ENCODE measurements at regions not wholly inside any gene's neighbourhood (a gene's known extent, or its start where the extent isn't known, plus 50 kb on each side); places are given as distances from the start of the nearest gene placed in this dataset.

- no peak overlapping the region for H3K9ac ChIP-seq (ENCODE audit: low read length)
- H3K9me3 ChIP-seq (ENCODE audit: insufficient read depth, low read length): no peaks in the 10 kb centered on the region
- no peak for TF ChIP-seq EZH2phosphoT487 (IDR thresholded peaks at IDR 0.05; ENCODE audit: low read depth)
- TF ChIP-seq, protein P1, sequence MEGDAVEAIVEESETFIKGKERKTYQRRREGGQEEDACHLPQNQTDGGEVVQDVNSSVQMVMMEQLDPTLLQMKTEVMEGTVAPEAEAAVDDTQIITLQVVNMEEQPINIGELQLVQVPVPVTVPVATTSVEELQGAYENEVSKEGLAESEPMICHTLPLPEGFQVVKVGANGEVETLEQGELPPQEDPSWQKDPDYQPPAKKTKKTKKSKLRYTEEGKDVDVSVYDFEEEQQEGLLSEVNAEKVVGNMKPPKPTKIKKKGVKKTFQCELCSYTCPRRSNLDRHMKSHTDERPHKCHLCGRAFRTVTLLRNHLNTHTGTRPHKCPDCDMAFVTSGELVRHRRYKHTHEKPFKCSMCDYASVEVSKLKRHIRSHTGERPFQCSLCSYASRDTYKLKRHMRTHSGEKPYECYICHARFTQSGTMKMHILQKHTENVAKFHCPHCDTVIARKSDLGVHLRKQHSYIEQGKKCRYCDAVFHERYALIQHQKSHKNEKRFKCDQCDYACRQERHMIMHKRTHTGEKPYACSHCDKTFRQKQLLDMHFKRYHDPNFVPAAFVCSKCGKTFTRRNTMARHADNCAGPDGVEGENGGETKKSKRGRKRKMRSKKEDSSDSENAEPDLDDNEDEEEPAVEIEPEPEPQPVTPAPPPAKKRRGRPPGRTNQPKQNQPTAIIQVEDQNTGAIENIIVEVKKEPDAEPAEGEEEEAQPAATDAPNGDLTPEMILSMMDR (IDR thresholded peaks at IDR 0.05; ENCODE audit: low read depth, low read length): no peak
- H2AFZ ChIP-seq (ENCODE audit: low read depth, low read length): no peak overlapping the region
- no peaks in the 10 kb centered on the region for H4K20me1 ChIP-seq (ENCODE audit: insufficient read depth, low read length)
- H3K36me3 ChIP-seq (replicated peaks; ENCODE audit: low read depth, low read length): no peaks in the 10 kb centered on the region
- no peak overlapping the region for H3K27ac ChIP-seq (ENCODE audit: low read length)
- H3K4me3 ChIP-seq (ENCODE audit: low read length): no peak overlapping the region
- H3K4me2 ChIP-seq (ENCODE audit: low read length): no peak overlapping the region
- H3K27me3 ChIP-seq (ENCODE audit: low read depth, low read length): no peaks in the 10 kb centered on the region
- H3K4me1 ChIP-seq (ENCODE audit: low read length): no peaks in the 10 kb centered on the region
- H3K79me2 ChIP-seq (ENCODE audit: low read length): no peaks in the 10 kb centered on the region
Observed at GRCh38 chr3:34793057-34793456, 846.3 kb upstream of the ARPP21 start.

GRCh38 chr3:34807611-34808010 lies 831.7 kb upstream of the ARPP21 start:
- H3K9me3 ChIP-seq (ENCODE audit: insufficient read depth, low read length): no peaks in the 10 kb centered on the region
- H3K36me3 ChIP-seq (replicated peaks; ENCODE audit: low read depth, low read length): no peaks in the 10 kb centered on the region
- H4K20me1 ChIP-seq (ENCODE audit: insufficient read depth, low read length): no peaks in the 10 kb centered on the region
- no peak overlapping the region for H3K27ac ChIP-seq (ENCODE audit: low read length)
- no peak overlapping the region for H3K4me2 ChIP-seq (ENCODE audit: low read length)
- TF ChIP-seq, protein P1 (IDR thresholded peaks at IDR 0.05; ENCODE audit: low read depth, low read length): no peak
- no peak for TF ChIP-seq EZH2phosphoT487 (IDR thresholded peaks at IDR 0.05; ENCODE audit: low read depth)
- no peak overlapping the region for H2AFZ ChIP-seq (ENCODE audit: low read depth, low read length)
- H3K9ac ChIP-seq (ENCODE audit: low read length): no peak overlapping the region
- no peaks in the 10 kb centered on the region for H3K4me1 ChIP-seq (ENCODE audit: low read length)
- H3K27me3 ChIP-seq (ENCODE audit: low read depth, low read length): no peaks in the 10 kb centered on the region
- no peaks in the 10 kb centered on the region for H3K79me2 ChIP-seq (ENCODE audit: low read length)
- H3K4me3 ChIP-seq (ENCODE audit: low read length): no peak overlapping the region

- Histone ChIP-seq H3K36me3 (replicated peaks; ENCODE audit: low read depth, low read length) (no peaks in the 10 kb centered on the region), H3K9me3 (ENCODE audit: insufficient read depth, low read length) (no peaks in the 10 kb centered on the region)
- no peak for TF ChIP-seq EZH2phosphoT487 (IDR thresholded peaks at IDR 0.05; ENCODE audit: low read depth)
Observed at GRCh38 chr3:34808287-34808686, 831.0 kb upstream of the ARPP21 start.

GRCh38 chr3:34828847-34829246 lies 810.5 kb upstream of the ARPP21 start:
- no peak overlapping the region for H3K4me3 ChIP-seq (ENCODE audit: low read length)
- no peaks in the 10 kb centered on the region for H3K79me2 ChIP-seq (ENCODE audit: low read length)
- no peak overlapping the region for H2AFZ ChIP-seq (ENCODE audit: low read depth, low read length)
- H3K27me3 ChIP-seq (ENCODE audit: low read depth, low read length): no peaks in the 10 kb centered on the region
- H3K9me3 ChIP-seq (ENCODE audit: insufficient read depth, low read length): no peaks in the 10 kb centered on the region
- no peaks in the 10 kb centered on the region for H4K20me1 ChIP-seq (ENCODE audit: insufficient read depth, low read length)
- TF ChIP-seq, protein P1 (IDR thresholded peaks at IDR 0.05; ENCODE audit: low read depth, low read length): no peak
- TF ChIP-seq EZH2phosphoT487 (IDR thresholded peaks at IDR 0.05; ENCODE audit: low read depth): no peak
- H3K4me2 ChIP-seq (ENCODE audit: low read length): no peak overlapping the region
- H3K4me1 ChIP-seq (ENCODE audit: low read length): no peaks in the 10 kb centered on the region
- H3K9ac ChIP-seq (ENCODE audit: low read length): no peak overlapping the region
- H3K27ac ChIP-seq (ENCODE audit: low read length): no peak overlapping the region
- H3K36me3 ChIP-seq (replicated peaks; ENCODE audit: low read depth, low read length): no peaks in the 10 kb centered on the region

More at GRCh38 chr3:34808287-34808686, 831.0 kb upstream of the ARPP21 start:
- no peak overlapping the region for H2AFZ ChIP-seq (ENCODE audit: low read depth, low read length)
- no peaks in the 10 kb centered on the region for H4K20me1 ChIP-seq (ENCODE audit: insufficient read depth, low read length)
- H3K4me2 ChIP-seq (ENCODE audit: low read length): no peak overlapping the region
- H3K27ac ChIP-seq (ENCODE audit: low read length): no peak overlapping the region
- H3K9ac ChIP-seq (ENCODE audit: low read length): no peak overlapping the region
- H3K79me2 ChIP-seq (ENCODE audit: low read length): no peaks in the 10 kb centered on the region
- no peaks in the 10 kb centered on the region for H3K27me3 ChIP-seq (ENCODE audit: low read depth, low read length)
- no peak overlapping the region for H3K4me3 ChIP-seq (ENCODE audit: low read length)
- H3K4me1 ChIP-seq (ENCODE audit: low read length): no peaks in the 10 kb centered on the region
